ENCODE measurements at regions not wholly inside any gene's neighbourhood (a gene's known extent, or its start where the extent isn't known, plus 50 kb on each side); places are given as distances from the start of the nearest gene placed in this dataset.

- Histone ChIP-seq H3K9ac (ENCODE audit: low read depth, low read length) (no peak overlapping the region), H3K79me2 (ENCODE audit: insufficient read depth, low read length) (no peaks in the 10 kb centered on the region), H3K27ac (ENCODE audit: low read length) (no peak overlapping the region), H3K27me3 (ENCODE audit: insufficient read depth, low read length, poor library complexity) (peaks cover 12% of the 10 kb centered on the region), H3K4me1 (ENCODE audit: insufficient read depth, low read length) (no peaks in the 10 kb centered on the region), H3K4me3 (ENCODE audit: low read depth in 1 of 2, low read length in 2 of 2) (no peak overlapping the region), H4K20me1 (ENCODE audit: insufficient read depth, low read length) (no peaks in the 10 kb centered on the region), H3K4me2 (ENCODE audit: insufficient read depth, low read length) (no peak overlapping the region), H2AFZ (ENCODE audit: low read depth, low read length) (no peak overlapping the region), H3K9me3 (ENCODE audit: insufficient read depth, low read length, severe bottlenecking) (no peaks in the 10 kb centered on the region), H3K36me3 (ENCODE audit: insufficient read depth, low read length) (no peaks in the 10 kb centered on the region)
- TF ChIP-seq EZH2 (IDR thresholded peaks at IDR 0.05; ENCODE audit: borderline replicate concordance, low read depth, low read length, severe bottlenecking): no peak
- DNase-seq (no peak), ATAC-seq (ENCODE audit: insufficient read depth, low read depth) (no peak)
These were observed 162.0 kb upstream of the HABP2 start for GRCh38 chr10:113390896-113391295.

DNA sequence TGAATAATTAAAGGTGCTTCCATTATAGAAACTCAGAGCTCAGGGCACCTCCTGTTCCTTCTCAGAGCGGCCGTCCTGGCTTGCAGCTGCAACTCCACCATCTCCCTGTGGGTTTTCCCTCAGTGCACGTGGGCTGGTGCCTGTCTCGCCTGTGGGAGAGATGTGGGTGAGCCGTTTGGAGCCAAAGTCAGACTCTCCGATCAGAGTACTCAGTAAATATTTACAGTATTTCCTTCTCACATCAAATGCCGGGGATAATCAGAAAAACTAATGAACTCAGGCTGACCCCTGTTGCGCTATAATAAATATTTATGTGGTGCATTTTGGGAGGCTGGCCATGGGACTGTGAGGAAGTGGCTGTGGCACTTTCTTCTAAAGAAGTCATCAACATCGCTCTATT, 155.8 kb upstream of the HABP2 start:
- Histone ChIP-seq H3K27me3 (ENCODE audit: insufficient read depth, low read length, poor library complexity) (no peaks in the 10 kb centered on the region), H2AFZ (ENCODE audit: low read depth, low read length) (no peak overlapping the region), H3K79me2 (ENCODE audit: insufficient read depth, low read length) (no peaks in the 10 kb centered on the region), H4K20me1 (ENCODE audit: insufficient read depth, low read length) (no peaks in the 10 kb centered on the region), H3K4me1 (ENCODE audit: insufficient read depth, low read length) (no peaks in the 10 kb centered on the region), H3K4me3 (ENCODE audit: low read depth in 1 of 2, low read length in 2 of 2) (no peak overlapping the region), H3K9ac (ENCODE audit: low read depth, low read length) (no peak overlapping the region), H3K36me3 (ENCODE audit: insufficient read depth, low read length) (no peaks in the 10 kb centered on the region), H3K4me2 (ENCODE audit: insufficient read depth, low read length) (no peak overlapping the region), H3K9me3 (ENCODE audit: insufficient read depth, low read length, severe bottlenecking) (no peaks in the 10 kb centered on the region), H3K27ac (ENCODE audit: low read length) (no peak overlapping the region)
- TF ChIP-seq EZH2 (IDR thresholded peaks at IDR 0.05; ENCODE audit: borderline replicate concordance, low read depth, low read length, severe bottlenecking): no peak
- TF ChIP-seq CTCF (IDR thresholded peaks at IDR 0.05; ENCODE audit: borderline replicate concordance, extremely low read depth, low read length, poor library complexity, severe bottlenecking): no peak
- no peak for ATAC-seq (ENCODE audit: insufficient read depth, low read depth)
- DNase-seq: no peak

DNA sequence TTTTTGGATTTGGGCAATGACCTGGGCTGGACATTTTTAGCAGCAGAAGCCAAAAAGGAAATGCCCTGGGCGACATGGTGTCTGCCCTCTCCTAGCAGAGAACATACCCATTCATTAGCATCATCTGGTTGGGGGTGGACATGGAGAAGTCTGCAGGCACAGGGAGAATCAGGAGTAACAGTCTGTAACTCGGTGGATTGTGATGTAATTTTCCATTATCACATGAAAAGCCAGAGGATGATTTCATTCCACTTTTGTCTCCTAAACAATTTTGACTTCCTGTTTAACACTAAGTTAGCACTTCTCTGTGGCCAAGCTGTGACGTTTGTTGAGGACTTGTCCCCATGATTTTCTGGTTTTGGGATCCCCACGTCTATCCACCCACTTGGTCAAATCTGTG, 153.8 kb upstream of the HABP2 start:
- no peak for TF ChIP-seq EZH2 (IDR thresholded peaks at IDR 0.05; ENCODE audit: borderline replicate concordance, low read depth, low read length, severe bottlenecking)
- TF ChIP-seq CTCF (IDR thresholded peaks at IDR 0.05; ENCODE audit: borderline replicate concordance, extremely low read depth, low read length, poor library complexity, severe bottlenecking): no peak
- H3K4me3 ChIP-seq (ENCODE audit: low read depth in 1 of 2, low read length in 2 of 2): no peak overlapping the region
- H4K20me1 ChIP-seq (ENCODE audit: insufficient read depth, low read length): no peaks in the 10 kb centered on the region
- no peak for DNase-seq
- no peaks in the 10 kb centered on the region for H3K36me3 ChIP-seq (ENCODE audit: insufficient read depth, low read length)
- no peak for ATAC-seq (ENCODE audit: insufficient read depth, low read depth)
- H2AFZ ChIP-seq (ENCODE audit: low read depth, low read length): no peak overlapping the region
- no peak overlapping the region for H3K9ac ChIP-seq (ENCODE audit: low read depth, low read length)
- no peaks in the 10 kb centered on the region for H3K79me2 ChIP-seq (ENCODE audit: insufficient read depth, low read length)
- no peak overlapping the region for H3K4me2 ChIP-seq (ENCODE audit: insufficient read depth, low read length)
- H3K4me1 ChIP-seq (ENCODE audit: insufficient read depth, low read length): no peaks in the 10 kb centered on the region
- H3K9me3 ChIP-seq (ENCODE audit: insufficient read depth, low read length, severe bottlenecking): no peaks in the 10 kb centered on the region
- H3K27ac ChIP-seq (ENCODE audit: low read length): no peak overlapping the region
- H3K27me3 ChIP-seq (ENCODE audit: insufficient read depth, low read length, poor library complexity): no peaks in the 10 kb centered on the region

- Histone ChIP-seq H3K4me2 (ENCODE audit: insufficient read depth, low read length) (no peak overlapping the region), H3K9me3 (ENCODE audit: insufficient read depth, low read length, severe bottlenecking) (no peaks in the 10 kb centered on the region), H3K9ac (ENCODE audit: low read depth, low read length) (no peak overlapping the region), H3K27ac (ENCODE audit: low read length) (no peak overlapping the region), H3K36me3 (ENCODE audit: insufficient read depth, low read length) (no peaks in the 10 kb centered on the region), H3K4me3 (ENCODE audit: low read depth in 1 of 2, low read length in 2 of 2) (no peak overlapping the region), H2AFZ (ENCODE audit: low read depth, low read length) (no peak overlapping the region), H4K20me1 (ENCODE audit: insufficient read depth, low read length) (no peaks in the 10 kb centered on the region), H3K79me2 (ENCODE audit: insufficient read depth, low read length) (no peaks in the 10 kb centered on the region), H3K27me3 (ENCODE audit: insufficient read depth, low read length, poor library complexity) (no peaks in the 10 kb centered on the region), H3K4me1 (ENCODE audit: insufficient read depth, low read length) (no peaks in the 10 kb centered on the region)
- DNase-seq (no peak), ATAC-seq (ENCODE audit: insufficient read depth, low read depth) (no peak)
- TF ChIP-seq CTCF (IDR thresholded peaks at IDR 0.05; ENCODE audit: borderline replicate concordance, extremely low read depth, low read length, poor library complexity, severe bottlenecking) (no peak), EZH2 (IDR thresholded peaks at IDR 0.05; ENCODE audit: borderline replicate concordance, low read depth, low read length, severe bottlenecking) (no peak)
These were observed 150.3 kb upstream of the HABP2 start for GRCh38 chr10:113402602-113403001.
